ENCODE measurements at regions not wholly inside any gene's neighbourhood (a gene's known extent, or its start where the extent isn't known, plus 50 kb on each side); places are given as distances from the start of the nearest gene placed in this dataset.

DNA sequence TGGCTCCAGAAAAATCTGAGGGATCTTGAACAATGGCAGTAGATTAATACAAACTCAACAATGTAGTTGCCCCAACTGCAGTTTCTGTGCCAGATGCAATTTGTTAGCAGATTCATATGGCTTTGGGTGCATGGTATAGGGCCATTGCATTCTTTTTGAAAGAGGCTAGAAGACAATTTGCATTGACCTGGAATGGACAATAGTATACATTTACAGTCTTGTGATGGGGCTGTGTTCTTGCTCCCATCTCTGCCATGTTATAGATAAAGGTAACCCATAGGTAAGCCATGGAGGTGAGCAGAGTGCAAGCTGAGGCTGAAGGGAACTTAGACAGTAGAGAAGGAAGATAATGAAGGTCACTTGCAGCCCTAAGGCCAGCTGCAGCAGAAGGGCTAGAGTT lies 50.1 kb upstream of the DIO3 start:
- TF ChIP-seq EZH2 (IDR thresholded peaks at IDR 0.05) (no peak), POLR2AphosphoS5 (IDR thresholded peaks at IDR 0.05; ENCODE audit: borderline replicate concordance, low read depth, low read length) (no peak), FOXP2 (optimal IDR thresholded peaks at IDR 0.05; ENCODE audit: control extremely low read depth, extremely low read length, insufficient read depth) (no peak)
- H3K9me3 ChIP-seq (ENCODE audit: low read depth, low read length) = no peaks in the 10 kb centered on the region
- no peak overlapping the region for H3K27ac ChIP-seq
- no peak overlapping the region for H3K4me3 ChIP-seq
- H3K36me3 ChIP-seq (ENCODE audit: insufficient read depth, low read length) = no peaks in the 10 kb centered on the region
- no peak overlapping the region for H3K9ac ChIP-seq (ENCODE audit: insufficient read length)
- no peak for DNase-seq (ENCODE audit: low read depth, low spot score)

Measured in SK-N-MC (cell line).